Liver (tissue), 8 donors: ENCODE measurements at regions not wholly inside any gene's neighbourhood (a gene's known extent, or its start where the extent isn't known, plus 50 kb on each side); places are given as distances from the start of the nearest gene placed in this dataset.

Experiments used
- DNase-seq: peaks from one replicate; pipeline ENCODE4 v3.0.0-alpha.2; 2017; ENCODE audit warnings: low spot score
- H3K27ac ChIP-seq, 2 donors: one replicate each; pipeline ENCODE4 v1.7.0; 2013; ENCODE audit warnings: inconsistent platforms in 2 of 2, low read length in 2 of 2, control low read depth in 1 of 2, low read depth in 1 of 2, mild to moderate bottlenecking in 1 of 2
- H3K27me3 ChIP-seq, 4 donors: one replicate each; pipeline versions ENCODE4 v1.6.1 to v1.7.0; 2013; ENCODE audit warnings: low read length in 3 of 4, inconsistent platforms in 1 of 4, mild to moderate bottlenecking in 1 of 4, moderate library complexity in 1 of 4; ENCODE audit not compliant: control insufficient read depth in 4 of 4, insufficient read depth in 4 of 4
- H3K36me3 ChIP-seq, 4 donors: one replicate each; pipeline versions ENCODE4 v1.6.1 to v1.7.0; 2013; ENCODE audit warnings: low read length in 3 of 4, mild to moderate bottlenecking in 3 of 4, low read depth in 1 of 4, moderate library complexity in 1 of 4; ENCODE audit not compliant: control insufficient read depth in 4 of 4, insufficient read depth in 3 of 4
- H3K4me1 ChIP-seq, 4 donors: one replicate each; pipeline versions ENCODE4 v1.6.1 to v1.7.0; 2013; ENCODE audit warnings: low read length in 3 of 4, mild to moderate bottlenecking in 3 of 4, moderate library complexity in 1 of 4; ENCODE audit not compliant: control insufficient read depth in 4 of 4, insufficient read depth in 4 of 4
- H3K4me3 ChIP-seq, 3 donors: one replicate each; pipeline versions ENCODE4 v1.6.1 to v1.7.0; 2013; ENCODE audit warnings: low read length in 3 of 3, control low read depth in 1 of 3, low read depth in 1 of 3, mild to moderate bottlenecking in 1 of 3
- H3K9ac ChIP-seq, 2 donors: one replicate each; pipeline ENCODE4 v1.7.0; 2013; ENCODE audit warnings: low read length in 2 of 2, mild to moderate bottlenecking in 2 of 2, moderate library complexity in 2 of 2, control low read depth in 1 of 2, low read depth in 1 of 2
- H3K9me3 ChIP-seq, 4 donors: one replicate each; pipeline versions ENCODE4 v1.6.1 to v1.7.0; 2013; ENCODE audit warnings: low read length in 3 of 4; ENCODE audit not compliant: control insufficient read depth in 4 of 4
- ATF3 ChIP-seq: IDR thresholded peaks from 2 replicates; pipeline ENCODE4 v1.6.1; 2016; ENCODE audit warnings: antibody characterized with exemption
- CTCF ChIP-seq: fragments of 150-350 bp; IDR thresholded peaks from 2 replicates; pipeline ENCODE4 v1.5.1; 2017; ENCODE audit warnings: improper control_type of control experiment, low read depth, low read length; ENCODE audit not compliant: missing input control
- EGR1 ChIP-seq, 2 donors: IDR thresholded peaks; 2 replicates each; pipeline ENCODE4 v1.6.1; 2016 to 2018; ENCODE audit warnings: antibody characterized with exemption in 2 of 2, low read depth in 2 of 2
- FOXA1 ChIP-seq: IDR thresholded peaks from 2 replicates; pipeline ENCODE4 v1.6.1; 2016; ENCODE audit warnings: antibody characterized with exemption
- FOXA2 ChIP-seq: IDR thresholded peaks from 2 replicates; pipeline ENCODE4 v1.6.1; 2016; ENCODE audit warnings: antibody characterized with exemption
- GABPA ChIP-seq, 2 donors: IDR thresholded peaks in 1 of 2; conservative IDR thresholded peaks in 1 of 2; 2 replicates each; pipeline ENCODE4 v1.6.1; 2016; ENCODE audit warnings: antibody characterized with exemption in 2 of 2, mild to moderate bottlenecking in 1 of 2, moderate library complexity in 1 of 2
- HNF4A ChIP-seq, 2 donors: conservative IDR thresholded peaks; 2 replicates each; pipeline ENCODE4 v1.6.1; 2016; ENCODE audit warnings: antibody characterized with exemption in 2 of 2, mild to moderate bottlenecking in 2 of 2
- HNF4G ChIP-seq: IDR thresholded peaks from 2 replicates; pipeline ENCODE4 v1.6.1; 2016; ENCODE audit warnings: antibody characterized with exemption
- JUND ChIP-seq, 2 donors: IDR thresholded peaks; 2 replicates each; pipeline ENCODE4 v1.6.1; 2016; ENCODE audit warnings: antibody characterized with exemption in 2 of 2
- MAX ChIP-seq: IDR thresholded peaks from 2 replicates; pipeline ENCODE4 v1.6.1; 2016; ENCODE audit warnings: antibody characterized with exemption
- NR2F2 ChIP-seq: IDR thresholded peaks from 2 replicates; pipeline ENCODE4 v1.6.1; 2016; ENCODE audit warnings: antibody characterized with exemption
- RAD21 ChIP-seq, 2 donors: IDR thresholded peaks; 2 replicates each; pipeline ENCODE4 v1.6.1; 2016; ENCODE audit warnings: antibody characterized with exemption in 2 of 2, mild to moderate bottlenecking in 2 of 2
- REST ChIP-seq: IDR thresholded peaks from 2 replicates; pipeline ENCODE4 v1.6.1; 2016; ENCODE audit warnings: antibody characterized with exemption, mild to moderate bottlenecking
- RXRA ChIP-seq, 2 donors: IDR thresholded peaks; 2 replicates each; pipeline ENCODE4 v1.6.1; 2017 to 2018; ENCODE audit warnings: antibody characterized with exemption in 2 of 2, mild to moderate bottlenecking in 1 of 2
- SP1 ChIP-seq: IDR thresholded peaks from 2 replicates; pipeline ENCODE4 v1.6.1; 2018; ENCODE audit warnings: antibody characterized with exemption, mild to moderate bottlenecking
- TAF1 ChIP-seq: conservative IDR thresholded peaks from 2 replicates; pipeline ENCODE4 v1.6.1; 2016; ENCODE audit warnings: antibody characterized with exemption, mild to moderate bottlenecking
- YY1 ChIP-seq: IDR thresholded peaks from 2 replicates; pipeline ENCODE4 v1.6.1; 2016; ENCODE audit warnings: antibody characterized with exemption, mild to moderate bottlenecking
- ZBTB33 ChIP-seq: IDR thresholded peaks from 2 replicates; pipeline ENCODE4 v1.6.1; 2016; ENCODE audit warnings: antibody characterized with exemption
- WGBS: extraction: QIAGEN DNeasy Blood & Tissue Kit; methylation state at CpG from one replicate; pipeline ENCODE4 v1.1.7; 2013; 5-methylcytosine and 5-hydroxymethylcytosine counted together
- donor health status: healthy.
- donor health status: healthy.
- donor health status: healthy.
- donor health status: healthy.
- donor health status: healthy.

GRCh38 chr7:53209129-53209528, 173.7 kb downstream of the POM121L12 start:
- no peak for DNase-seq
- H3K36me3 ChIP-seq = no peaks in the 10 kb centered on the region
- TF ChIP-seq RAD21 (IDR thresholded peaks at IDR 0.05) (no peak), GABPA (IDR thresholded peaks at IDR 0.05 in 1 of 2, conservative IDR thresholded peaks at IDR 0.05 in 1 of 2) (no peak), JUND (IDR thresholded peaks at IDR 0.05) (no peak), FOXA1 (no peak), HNF4A (conservative IDR thresholded peaks at IDR 0.05) (no peak), REST (no peak), MAX (no peak), EGR1 (IDR thresholded peaks at IDR 0.05; ENCODE audit: low read depth in 2 of 2) (no peak), HNF4G (no peak), TAF1 (no peak), SP1 (no peak), RXRA (IDR thresholded peaks at IDR 0.05) (no peak), CTCF (no peak), ZBTB33 (no peak), ATF3 (no peak), NR2F2 (no peak), YY1 (no peak), FOXA2 (no peak)
- peaks cover 4 to 13% (median 11%) of the 10 kb centered on the region in 4 donors for H3K9me3 ChIP-seq
- H3K27me3 ChIP-seq = no peaks in the 10 kb centered on the region
- no peak overlapping the region for H3K4me3 ChIP-seq
- H3K9ac ChIP-seq = no peak overlapping the region
- 77% methylated on average over 3 of the region's 3 CpGs for WGBS
- no peaks in the 10 kb centered on the region for H3K4me1 ChIP-seq
- no peak overlapping the region for H3K27ac ChIP-seq
